ENCODE measurements at regions not wholly inside any gene's neighbourhood (a gene's known extent, or its start where the extent isn't known, plus 50 kb on each side); places are given as distances from the start of the nearest gene placed in this dataset.
"Not testable (repeated sequence)": the region's sequence is repeated elsewhere in the genome, so short reads cannot be mapped to it uniquely, and the experiment has no call there.

DNA sequence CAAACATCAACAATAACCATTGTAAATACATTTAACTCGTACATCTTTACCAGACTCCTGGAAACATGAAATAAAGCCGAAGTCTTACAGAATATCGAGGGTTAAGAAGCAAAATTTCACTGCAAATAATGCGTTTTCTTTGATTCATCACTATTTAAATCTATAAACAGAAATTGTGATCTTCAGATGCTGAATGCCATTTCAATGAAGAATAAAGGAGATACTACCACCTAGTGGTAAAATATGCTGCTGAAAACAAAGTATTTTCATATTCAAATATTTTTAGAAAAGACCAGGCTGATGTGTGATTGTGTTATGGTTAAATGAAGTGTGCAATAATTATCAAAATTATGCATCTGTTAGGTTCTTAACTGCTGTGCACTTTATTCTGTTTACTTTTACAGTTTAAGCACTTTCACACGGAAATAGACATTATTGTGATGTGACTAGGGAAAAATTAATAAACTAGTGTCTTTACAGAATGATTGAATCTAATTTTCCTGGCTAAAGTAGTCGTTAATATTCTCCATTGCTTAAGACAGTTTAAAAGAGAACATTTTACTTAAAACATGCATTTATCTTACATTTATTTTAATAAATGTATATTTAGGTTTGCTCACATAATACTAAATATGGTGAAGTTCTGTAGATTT, 1093.1 kb downstream of the MRPL39 start:
- Histone ChIP-seq H3K4me2 (no peak overlapping the region), H3K4me1 (no peaks in the 10 kb centered on the region), H3K27ac (no peak overlapping the region), H3K9me3 (no peaks in the 10 kb centered on the region), H3K4me3 (no peak overlapping the region)
- POLR2A ChIA-PET, result no interaction called here
- WGBS (ENCODE audit: missing lambda C conversion rate), result 3% methylated on average over 6 of the region's 6 CpGs
- CTCF ChIA-PET, result no interaction called here
- ATAC-seq, result no peak
- DNase-seq (ENCODE audit: low read depth in 1 of 2, low spot score in 1 of 2), result peak in 1 of 2 experiments; percentile 0
- FAIRE-seq, result no peak
- TF ChIP-seq, protein P1, sequence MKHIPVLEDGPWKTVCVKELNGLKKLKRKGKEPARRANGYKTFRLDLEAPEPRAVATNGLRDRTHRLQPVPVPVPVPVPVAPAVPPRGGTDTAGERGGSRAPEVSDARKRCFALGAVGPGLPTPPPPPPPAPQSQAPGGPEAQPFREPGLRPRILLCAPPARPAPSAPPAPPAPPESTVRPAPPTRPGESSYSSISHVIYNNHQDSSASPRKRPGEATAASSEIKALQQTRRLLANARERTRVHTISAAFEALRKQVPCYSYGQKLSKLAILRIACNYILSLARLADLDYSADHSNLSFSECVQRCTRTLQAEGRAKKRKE (CRISPR knock-in tag; IDR thresholded peaks at IDR 0.05; ENCODE audit: low read depth), result no peak
- TF ChIP-seq RAD21 (conservative IDR thresholded peaks at IDR 0.05 in 1 of 2, IDR thresholded peaks at IDR 0.05 in 1 of 2), result peak in 1 of 2 experiments; percentile 11; a peak in 1 of 5 replicates

DNA sequence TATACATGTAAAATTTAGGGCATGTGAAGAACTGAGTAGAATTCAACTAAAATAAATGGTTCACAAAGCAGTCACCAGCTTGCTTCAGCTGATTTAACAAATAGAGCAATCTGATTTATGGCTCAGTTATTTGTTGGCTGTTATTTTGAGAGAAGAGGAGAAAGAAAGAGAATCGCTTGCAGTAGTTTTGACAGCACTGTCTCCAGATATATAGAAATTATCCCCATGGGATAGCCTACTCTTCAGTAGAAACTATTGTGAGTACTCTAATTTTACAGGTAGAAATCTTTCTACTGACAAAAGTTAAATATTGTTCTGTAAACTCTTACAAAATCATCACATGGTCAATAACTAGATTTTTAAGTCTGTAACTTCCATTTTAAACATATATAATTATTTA, 1098.2 kb downstream of the MRPL39 start:
- no peak for TF ChIP-seq RFX5 (IDR thresholded peaks at IDR 0.05)
- no peak for TF ChIP-seq ESRRA (IDR thresholded peaks at IDR 0.05; ENCODE audit: borderline replicate concordance, low read length)
- TF ChIP-seq CHD4 (IDR thresholded peaks at IDR 0.05; ENCODE audit: borderline replicate concordance), result no peak
- TF ChIP-seq CBX2 (IDR thresholded peaks at IDR 0.05; ENCODE audit: borderline replicate concordance, low read depth), result no peak
- TF ChIP-seq HDAC2 (IDR thresholded peaks at IDR 0.05), result no peak
- TF ChIP-seq HES2 (IDR thresholded peaks at IDR 0.05), result no peak
- no peak for TF ChIP-seq EHF (CRISPR knock-in tag; IDR thresholded peaks at IDR 0.05)
- no peak for TF ChIP-seq NFE2L2 (conservative IDR thresholded peaks at IDR 0.05; ENCODE audit: low read length)
- TF ChIP-seq CEBPB (IDR thresholded peaks at IDR 0.05), result no peak
- TF ChIP-seq JUN (IDR thresholded peaks at IDR 0.05), result no peak
- TF ChIP-seq, protein P2, sequence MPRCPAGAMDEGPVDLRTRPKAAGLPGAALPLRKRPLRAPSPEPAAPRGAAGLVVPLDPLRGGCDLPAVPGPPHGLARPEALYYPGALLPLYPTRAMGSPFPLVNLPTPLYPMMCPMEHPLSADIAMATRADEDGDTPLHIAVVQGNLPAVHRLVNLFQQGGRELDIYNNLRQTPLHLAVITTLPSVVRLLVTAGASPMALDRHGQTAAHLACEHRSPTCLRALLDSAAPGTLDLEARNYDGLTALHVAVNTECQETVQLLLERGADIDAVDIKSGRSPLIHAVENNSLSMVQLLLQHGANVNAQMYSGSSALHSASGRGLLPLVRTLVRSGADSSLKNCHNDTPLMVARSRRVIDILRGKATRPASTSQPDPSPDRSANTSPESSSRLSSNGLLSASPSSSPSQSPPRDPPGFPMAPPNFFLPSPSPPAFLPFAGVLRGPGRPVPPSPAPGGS (IDR thresholded peaks at IDR 0.05), result no peak
- TF ChIP-seq JUNB (IDR thresholded peaks at IDR 0.05), result no peak
- no peak for TF ChIP-seq NR3C1 (IDR thresholded peaks at IDR 0.05)
- no peak for TF ChIP-seq KDM5A (IDR thresholded peaks at IDR 0.05)
- no peak for TF ChIP-seq MYC (IDR thresholded peaks at IDR 0.05; ENCODE audit: borderline replicate concordance, low read length)
- no peak for TF ChIP-seq HEYL (CRISPR knock-in tag; IDR thresholded peaks at IDR 0.05)
- FAIRE-seq (no peak), DNase-seq (ENCODE audit: low read depth in 1 of 2, low spot score in 1 of 2) (no peak), ATAC-seq (no peak)
- POLR2A ChIA-PET, result no interaction called here
- WGBS (ENCODE audit: missing lambda C conversion rate), result 0% methylated on average over 1 of the region's 1 CpG
- Histone ChIP-seq H3K27ac (no peak overlapping the region), H3K4me3 (no peak overlapping the region), H3K9me3 (no peaks in the 10 kb centered on the region), H3K4me2 (no peak overlapping the region), H3K4me1 (no peaks in the 10 kb centered on the region)
- CTCF ChIA-PET, result no interaction called here

DNA sequence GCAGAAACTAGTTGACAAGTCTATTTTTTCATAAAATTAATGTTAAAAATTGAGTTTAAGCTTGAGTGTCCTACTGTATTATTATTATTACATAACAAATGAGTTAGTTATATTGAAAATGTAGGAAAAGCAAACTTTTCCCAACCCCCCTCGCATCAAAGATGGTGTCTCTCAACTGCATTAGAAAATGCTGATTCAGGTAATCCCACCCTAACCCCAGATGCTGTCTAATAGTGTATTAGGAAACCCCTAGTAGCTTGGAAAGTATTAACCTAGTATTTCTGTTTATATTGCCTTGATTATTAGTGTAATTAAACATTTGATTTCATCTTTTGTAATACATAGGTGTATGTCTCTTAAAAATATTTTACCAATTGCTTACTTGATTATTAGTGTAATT, 1120.3 kb downstream of the MRPL39 start:
- ChIA-PET POLR2A (no interaction called here), CTCF (no interaction called here)
- no peak overlapping the region for H3K27ac ChIP-seq
- no peaks in the 10 kb centered on the region for H3K4me1 ChIP-seq
- FAIRE-seq (no peak), DNase-seq (ENCODE audit: low read depth in 1 of 2, low spot score in 1 of 2) (no peak), ATAC-seq (no peak)
- no peak overlapping the region for H3K4me3 ChIP-seq
- H3K9me3 ChIP-seq, result no peaks in the 10 kb centered on the region
- no peak for TF ChIP-seq MYC (IDR thresholded peaks at IDR 0.05; ENCODE audit: borderline replicate concordance, low read length)
- TF ChIP-seq MAFK (IDR thresholded peaks at IDR 0.05; ENCODE audit: partially characterized antibody), result peak; percentile 48
- WGBS (ENCODE audit: missing lambda C conversion rate), result 4% methylated on average over 1 of the region's 1 CpG
- H3K4me2 ChIP-seq, result no peak overlapping the region

GRCh38 chr21:24483361-24483760, 1123.9 kb downstream of the MRPL39 start:
- 0% methylated on average over 1 of the region's 1 CpG for WGBS (ENCODE audit: missing lambda C conversion rate)

More at GRCh38 chr21:24483361-24483760, 1123.9 kb downstream of the MRPL39 start:
- H3K4me1 ChIP-seq; CTCF ChIA-PET; ATAC-seq; DNase-seq (ENCODE audit: low read depth in 1 of 2, low spot score in 1 of 2); H3K9me3 ChIP-seq; H3K4me2 ChIP-seq; H3K4me3 ChIP-seq; POLR2A ChIA-PET; H3K27ac ChIP-seq; FAIRE-seq: not testable (repeated sequence)

Data from A549 (cell line).